ENCODE measurements at regions not wholly inside any gene's neighbourhood (a gene's known extent, or its start where the extent isn't known, plus 50 kb on each side); places are given as distances from the start of the nearest gene placed in this dataset.

GRCh38 chr9:108456903-108457302 lies 398.9 kb downstream of the ACTL7B start:
- Histone ChIP-seq H3K4me3 (no peak overlapping the region), H3K36me3 (no peaks in the 10 kb centered on the region), H3K27ac (no peak overlapping the region), H3K9me3 (no peaks in the 10 kb centered on the region), H3K27me3 (no peaks in the 10 kb centered on the region), H3K4me1 (no peaks in the 10 kb centered on the region)
- DNase-seq (ENCODE audit: low spot score) = no peak
- TF ChIP-seq, protein P1, sequence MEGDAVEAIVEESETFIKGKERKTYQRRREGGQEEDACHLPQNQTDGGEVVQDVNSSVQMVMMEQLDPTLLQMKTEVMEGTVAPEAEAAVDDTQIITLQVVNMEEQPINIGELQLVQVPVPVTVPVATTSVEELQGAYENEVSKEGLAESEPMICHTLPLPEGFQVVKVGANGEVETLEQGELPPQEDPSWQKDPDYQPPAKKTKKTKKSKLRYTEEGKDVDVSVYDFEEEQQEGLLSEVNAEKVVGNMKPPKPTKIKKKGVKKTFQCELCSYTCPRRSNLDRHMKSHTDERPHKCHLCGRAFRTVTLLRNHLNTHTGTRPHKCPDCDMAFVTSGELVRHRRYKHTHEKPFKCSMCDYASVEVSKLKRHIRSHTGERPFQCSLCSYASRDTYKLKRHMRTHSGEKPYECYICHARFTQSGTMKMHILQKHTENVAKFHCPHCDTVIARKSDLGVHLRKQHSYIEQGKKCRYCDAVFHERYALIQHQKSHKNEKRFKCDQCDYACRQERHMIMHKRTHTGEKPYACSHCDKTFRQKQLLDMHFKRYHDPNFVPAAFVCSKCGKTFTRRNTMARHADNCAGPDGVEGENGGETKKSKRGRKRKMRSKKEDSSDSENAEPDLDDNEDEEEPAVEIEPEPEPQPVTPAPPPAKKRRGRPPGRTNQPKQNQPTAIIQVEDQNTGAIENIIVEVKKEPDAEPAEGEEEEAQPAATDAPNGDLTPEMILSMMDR (IDR thresholded peaks at IDR 0.05) = no peak

GRCh38 chr9:108445431-108446071 lies 410.2 kb downstream of the ACTL7B start:
- Histone ChIP-seq H3K9me3 (no peaks in the 10 kb centered on the region), H3K27me3 (no peaks in the 10 kb centered on the region), H3K27ac (no peak overlapping the region), H3K4me3 (no peak overlapping the region), H3K4me1 (no peaks in the 10 kb centered on the region), H3K36me3 (no peaks in the 10 kb centered on the region)
- TF ChIP-seq, protein P1 (IDR thresholded peaks at IDR 0.05) = no peak
- no peak for DNase-seq (ENCODE audit: low spot score)

- Histone ChIP-seq H3K4me3 (no peak overlapping the region), H3K27me3 (no peaks in the 10 kb centered on the region), H3K36me3 (no peaks in the 10 kb centered on the region), H3K9me3 (no peaks in the 10 kb centered on the region), H3K27ac (peak overlapping the region in 1 of 2 donors; percentile 15), H3K4me1 (no peaks in the 10 kb centered on the region)
- no peak for DNase-seq (ENCODE audit: low spot score)
- TF ChIP-seq, protein P1 (IDR thresholded peaks at IDR 0.05) = no peak
Observed at GRCh38 chr9:108444400-108445358, 411.1 kb downstream of the ACTL7B start.

DNA sequence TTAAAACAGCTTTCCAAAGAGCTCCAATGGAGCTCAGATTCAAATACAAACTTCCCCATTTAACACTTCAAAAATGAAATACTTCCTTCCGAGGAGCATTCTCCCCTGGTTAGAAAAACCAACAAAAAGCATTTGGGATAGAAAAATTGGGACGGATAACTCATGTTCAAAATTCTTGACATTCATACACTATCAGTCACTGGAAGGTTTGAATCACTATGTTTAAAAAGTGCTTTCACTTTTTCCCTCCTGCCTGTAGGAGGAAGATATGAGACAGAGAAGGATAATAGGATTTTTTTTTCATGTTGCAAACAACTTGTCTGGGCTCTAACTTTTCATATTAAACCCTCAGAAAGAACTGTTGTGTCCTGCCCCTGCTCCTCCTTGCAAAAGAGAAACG lies 412.0 kb downstream of the ACTL7B start:
- TF ChIP-seq, protein P1 (IDR thresholded peaks at IDR 0.05) = no peak
- H3K27ac ChIP-seq = peak overlapping the region in 1 of 2 donors; percentile 15
- H3K36me3 ChIP-seq = no peaks in the 10 kb centered on the region
- H3K27me3 ChIP-seq = no peaks in the 10 kb centered on the region
- no peak for DNase-seq (ENCODE audit: low spot score)
- H3K4me3 ChIP-seq = no peak overlapping the region
- no peaks in the 10 kb centered on the region for H3K4me1 ChIP-seq
- no peaks in the 10 kb centered on the region for H3K9me3 ChIP-seq

DNA sequence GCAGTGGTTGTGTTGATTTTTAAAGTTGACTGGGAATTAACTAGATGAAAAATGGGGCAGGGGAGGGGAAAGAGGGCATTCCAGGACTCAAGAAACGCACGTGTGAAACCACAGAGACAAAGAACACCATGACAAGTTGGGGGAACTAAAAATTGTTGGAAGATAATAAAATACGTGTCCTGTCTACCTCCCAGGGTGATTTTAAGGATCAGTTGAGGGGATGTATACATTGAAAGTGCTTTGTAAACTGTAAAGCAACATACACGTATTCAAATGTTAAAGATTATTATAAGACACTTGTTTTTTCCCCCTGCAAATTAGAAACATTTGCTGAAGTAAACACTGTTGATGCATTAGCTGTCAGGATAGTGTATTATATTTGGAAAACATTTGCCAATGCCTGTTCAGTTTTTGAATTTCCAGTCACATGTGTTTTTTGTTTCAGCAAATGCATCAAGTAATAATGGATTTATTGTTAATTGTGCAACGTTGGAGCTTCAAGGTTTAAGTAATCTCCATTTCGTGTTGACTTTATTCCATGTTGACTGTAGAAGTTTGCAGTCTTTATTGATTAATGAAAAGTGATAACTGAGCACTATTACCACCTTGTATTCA lies 412.7 kb downstream of the ACTL7B start:
- Histone ChIP-seq H3K4me1 (no peaks in the 10 kb centered on the region), H3K27me3 (no peaks in the 10 kb centered on the region), H3K9me3 (no peaks in the 10 kb centered on the region), H3K36me3 (no peaks in the 10 kb centered on the region), H3K27ac (no peak overlapping the region), H3K4me3 (no peak overlapping the region)
- DNase-seq (ENCODE audit: low spot score) = no peak
- TF ChIP-seq, protein P1 (IDR thresholded peaks at IDR 0.05) = no peak
